ENCODE measurements at regions not wholly inside any gene's neighbourhood (a gene's known extent, or its start where the extent isn't known, plus 50 kb on each side); places are given as distances from the start of the nearest gene placed in this dataset.

DNA sequence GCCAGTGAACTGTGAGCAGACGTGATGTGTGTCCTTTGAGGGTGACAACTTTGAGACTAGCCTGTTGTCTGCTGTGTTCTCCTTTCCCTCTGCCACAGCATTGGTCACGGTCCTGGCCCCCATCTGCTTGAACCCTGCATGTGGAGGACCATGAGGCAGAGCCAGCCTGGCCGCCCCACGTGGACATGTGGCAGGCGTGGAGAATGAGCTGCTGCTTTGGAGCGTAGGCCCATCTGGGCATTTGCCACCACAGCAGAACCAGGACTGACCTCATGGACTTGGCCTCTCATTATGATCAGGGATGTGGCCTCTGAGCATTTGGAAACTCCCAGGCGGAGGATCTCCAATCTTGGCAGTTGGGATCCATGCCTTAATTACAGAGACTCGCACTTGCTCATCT is 448.5 kb downstream of the TCERG1L start:
- Histone ChIP-seq H3K9me3 (no peaks in the 10 kb centered on the region), H3K4me1 (no peaks in the 10 kb centered on the region), H3K27ac (no peak overlapping the region), H3K36me3 (no peaks in the 10 kb centered on the region), H3K4me3 (no peak overlapping the region), H3K27me3 (no peaks in the 10 kb centered on the region)
- in situ Hi-C loops (cut with MboI; ENCODE audit: low sequenced_read_pairs in 4 of 4) = no loop called here
- TF ChIP-seq CTCF (IDR thresholded peaks at IDR 0.05 in 4 of 5, conservative IDR thresholded peaks at IDR 0.05 in 1 of 5) = no peak
- TF ChIP-seq POLR2A (IDR thresholded peaks at IDR 0.05) = no peak
- DNase-seq (no peak), ATAC-seq (no peak)
- intact Hi-C loops (cut with DNase I; ENCODE audit: low total_unique reads) = no loop called here

DNA sequence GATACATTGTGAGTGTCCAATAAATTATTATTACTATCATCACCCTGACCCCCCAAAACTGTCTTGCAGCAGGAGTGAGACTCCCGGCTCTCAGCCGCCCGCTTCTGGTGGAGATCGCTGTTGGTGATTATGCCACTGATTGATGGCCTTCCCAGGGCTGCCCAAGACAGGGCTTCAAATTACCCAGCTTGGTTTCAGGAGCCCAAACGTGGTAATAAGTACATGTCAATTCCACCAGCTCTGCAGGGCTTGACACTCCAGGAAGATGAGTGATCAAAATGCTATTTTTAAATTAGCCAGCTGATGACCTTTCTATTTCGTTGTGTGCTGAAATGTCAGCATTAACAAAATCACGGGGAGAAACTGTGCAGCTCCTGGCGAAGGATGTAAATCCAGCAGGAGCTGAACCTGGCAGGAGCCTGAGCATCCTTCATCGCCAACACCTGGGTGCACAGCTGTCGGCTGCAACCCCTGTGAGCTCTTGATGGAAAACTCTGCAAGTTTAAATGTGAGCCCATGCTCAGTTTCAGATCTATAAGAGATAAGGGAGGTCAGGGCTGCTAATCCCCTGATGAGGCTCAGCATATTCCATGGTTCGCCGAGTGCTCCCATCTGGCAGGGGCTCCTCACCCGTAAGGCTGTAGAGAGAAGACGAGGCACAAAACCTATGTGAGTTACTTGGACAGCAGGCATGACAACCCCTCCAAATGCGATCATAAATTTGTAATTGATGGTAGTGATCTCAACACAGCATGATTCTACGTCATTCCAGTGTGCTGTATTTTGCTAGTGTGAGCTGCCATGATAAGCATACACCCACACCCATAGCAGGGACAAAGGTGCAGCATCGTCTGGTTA is 446.3 kb downstream of the TCERG1L start:
- no peaks in the 10 kb centered on the region for H3K9me3 ChIP-seq
- no peaks in the 10 kb centered on the region for H3K36me3 ChIP-seq
- no peak for ATAC-seq
- TF ChIP-seq POLR2A (IDR thresholded peaks at IDR 0.05) (no peak), CTCF (IDR thresholded peaks at IDR 0.05 in 4 of 5, conservative IDR thresholded peaks at IDR 0.05 in 1 of 5) (no peak)
- intact Hi-C loops (cut with DNase I; ENCODE audit: low total_unique reads) (no loop called here), in situ Hi-C loops (cut with MboI; ENCODE audit: low sequenced_read_pairs in 4 of 4) (no loop called here)
- no peak for DNase-seq
- no peaks in the 10 kb centered on the region for H3K4me1 ChIP-seq
- no peak overlapping the region for H3K4me3 ChIP-seq
- H3K27ac ChIP-seq = no peak overlapping the region
- peaks cover 0 to 4% (median 2%) of the 10 kb centered on the region in 3 donors for H3K27me3 ChIP-seq

GRCh38 chr10:130866857-130867256 is 444.7 kb downstream of the TCERG1L start:
- Histone ChIP-seq H3K27me3 (peaks cover 0 to 4% (median 2%) of the 10 kb centered on the region in 3 donors), H3K4me1 (no peaks in the 10 kb centered on the region), H3K36me3 (no peaks in the 10 kb centered on the region), H3K9me3 (no peaks in the 10 kb centered on the region), H3K27ac (no peak overlapping the region), H3K4me3 (no peak overlapping the region)
- DNase-seq (no peak), ATAC-seq (no peak)
- TF ChIP-seq CTCF (IDR thresholded peaks at IDR 0.05 in 4 of 5, conservative IDR thresholded peaks at IDR 0.05 in 1 of 5) (no peak), POLR2A (IDR thresholded peaks at IDR 0.05) (no peak)
- in situ Hi-C loops (cut with MboI; ENCODE audit: low sequenced_read_pairs in 4 of 4) (no loop called here), intact Hi-C loops (cut with DNase I; ENCODE audit: low total_unique reads) (no loop called here)

- Histone ChIP-seq H3K36me3 (no peaks in the 10 kb centered on the region), H3K4me1 (no peaks in the 10 kb centered on the region), H3K27me3 (peaks cover 0 to 4% (median 2%) of the 10 kb centered on the region in 3 donors), H3K4me3 (no peak overlapping the region), H3K27ac (no peak overlapping the region), H3K9me3 (no peaks in the 10 kb centered on the region)
- TF ChIP-seq CTCF (IDR thresholded peaks at IDR 0.05 in 4 of 5, conservative IDR thresholded peaks at IDR 0.05 in 1 of 5) (no peak), POLR2A (IDR thresholded peaks at IDR 0.05) (no peak)
- intact Hi-C loops (cut with DNase I; ENCODE audit: low total_unique reads) (no loop called here), in situ Hi-C loops (cut with MboI; ENCODE audit: low sequenced_read_pairs in 4 of 4) (no loop called here)
- no peak for ATAC-seq
- DNase-seq = no peak
Observed at GRCh38 chr10:130867446-130868194, 443.9 kb downstream of the TCERG1L start.
